HL-60 (cell line): ENCODE measurements at regions not wholly inside any gene's neighbourhood (a gene's known extent, or its start where the extent isn't known, plus 50 kb on each side); places are given as distances from the start of the nearest gene placed in this dataset.

Experiments
- DNase-seq, 2 experiments: peaks; one replicate each; pipeline ENCODE4 v3.0.0-alpha.2; 2010 to 2020; ENCODE audit warnings: low read depth in 1 of 2, low spot score in 1 of 2
- H3K27ac ChIP-seq: fragments of 250-450 bp; sonication (Bioruptor Pico); replicated peaks from 2 replicates; pipeline ENCODE4 v1.5.1; 2020; ENCODE audit warnings: mild to moderate bottlenecking, moderate library complexity
- H3K27me3 ChIP-seq: fragments of 250-450 bp; sonication (Bioruptor Pico); 2 replicates; pipeline ENCODE4 v1.5.1; 2021; ENCODE audit warnings: mild to moderate bottlenecking, moderate library complexity; ENCODE audit not compliant: insufficient read depth, poor library complexity, severe bottlenecking
- H3K4me3 ChIP-seq: replicated peaks from 2 replicates; pipeline ENCODE4 v1.5.1; 2011; ENCODE audit warnings: mild to moderate bottlenecking, control low read depth, low read length; ENCODE audit not compliant: insufficient read depth
- GABPA ChIP-seq: IDR thresholded peaks from 2 replicates; pipeline ENCODE4 v1.6.1; 2012; ENCODE audit warnings: low read depth
- POLR2AphosphoS5 ChIP-seq: IDR thresholded peaks from 2 replicates; pipeline ENCODE4 v1.6.1; 2012; ENCODE audit warnings: low read depth
- SPI1 ChIP-seq: IDR thresholded peaks from 2 replicates; pipeline ENCODE4 v1.6.1; 2012; ENCODE audit warnings: low read depth, mild to moderate bottlenecking, borderline replicate concordance
- TF ChIP-seq, protein P1 (sequence below): IDR thresholded peaks from one replicate; pipeline ENCODE4 v1.5.1; 2011; ENCODE audit warnings: low read length, control low read depth, inconsistent platforms; ENCODE audit not compliant: insufficient read depth
- TF ChIP-seq, protein P2 (sequence below): IDR thresholded peaks from 2 replicates; pipeline ENCODE4 v1.6.1; 2012; ENCODE audit warnings: low read depth; ENCODE audit not compliant: insufficient replicate concordance

- Histone ChIP-seq H3K27me3 (no peaks in the 10 kb centered on the region), H3K4me3 (no peak overlapping the region), H3K27ac (no peak overlapping the region)
- no peak for TF ChIP-seq GABPA
- DNase-seq: no peak
Observed at GRCh38 chr11:15495462-15495861, 380.7 kb downstream of the INSC start.

DNA sequence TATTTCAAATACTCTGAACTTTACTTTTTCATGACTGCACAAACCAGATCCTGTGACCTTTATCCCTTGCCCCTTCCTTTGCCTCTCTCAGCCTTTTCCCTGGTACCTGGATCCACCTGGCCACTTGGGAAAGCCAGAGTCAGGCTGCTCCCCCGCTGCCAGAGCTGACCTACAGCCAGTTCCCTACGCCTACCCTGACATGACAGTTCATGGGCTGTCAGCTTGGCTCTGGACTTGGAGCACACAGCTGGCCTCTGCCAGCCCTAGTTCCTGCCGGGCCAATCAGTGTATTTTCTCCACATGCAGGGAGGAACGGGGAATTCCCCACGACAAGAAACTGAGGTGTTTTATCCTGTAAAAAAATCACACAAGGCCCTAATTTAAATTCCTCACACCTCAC lies 382.6 kb downstream of the INSC start:
- H3K27me3 ChIP-seq: no peaks in the 10 kb centered on the region
- no peak overlapping the region for H3K4me3 ChIP-seq
- no peak for TF ChIP-seq GABPA
- TF ChIP-seq, protein P1, sequence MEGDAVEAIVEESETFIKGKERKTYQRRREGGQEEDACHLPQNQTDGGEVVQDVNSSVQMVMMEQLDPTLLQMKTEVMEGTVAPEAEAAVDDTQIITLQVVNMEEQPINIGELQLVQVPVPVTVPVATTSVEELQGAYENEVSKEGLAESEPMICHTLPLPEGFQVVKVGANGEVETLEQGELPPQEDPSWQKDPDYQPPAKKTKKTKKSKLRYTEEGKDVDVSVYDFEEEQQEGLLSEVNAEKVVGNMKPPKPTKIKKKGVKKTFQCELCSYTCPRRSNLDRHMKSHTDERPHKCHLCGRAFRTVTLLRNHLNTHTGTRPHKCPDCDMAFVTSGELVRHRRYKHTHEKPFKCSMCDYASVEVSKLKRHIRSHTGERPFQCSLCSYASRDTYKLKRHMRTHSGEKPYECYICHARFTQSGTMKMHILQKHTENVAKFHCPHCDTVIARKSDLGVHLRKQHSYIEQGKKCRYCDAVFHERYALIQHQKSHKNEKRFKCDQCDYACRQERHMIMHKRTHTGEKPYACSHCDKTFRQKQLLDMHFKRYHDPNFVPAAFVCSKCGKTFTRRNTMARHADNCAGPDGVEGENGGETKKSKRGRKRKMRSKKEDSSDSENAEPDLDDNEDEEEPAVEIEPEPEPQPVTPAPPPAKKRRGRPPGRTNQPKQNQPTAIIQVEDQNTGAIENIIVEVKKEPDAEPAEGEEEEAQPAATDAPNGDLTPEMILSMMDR: no peak
- no peak for TF ChIP-seq SPI1
- TF ChIP-seq, protein P2, sequence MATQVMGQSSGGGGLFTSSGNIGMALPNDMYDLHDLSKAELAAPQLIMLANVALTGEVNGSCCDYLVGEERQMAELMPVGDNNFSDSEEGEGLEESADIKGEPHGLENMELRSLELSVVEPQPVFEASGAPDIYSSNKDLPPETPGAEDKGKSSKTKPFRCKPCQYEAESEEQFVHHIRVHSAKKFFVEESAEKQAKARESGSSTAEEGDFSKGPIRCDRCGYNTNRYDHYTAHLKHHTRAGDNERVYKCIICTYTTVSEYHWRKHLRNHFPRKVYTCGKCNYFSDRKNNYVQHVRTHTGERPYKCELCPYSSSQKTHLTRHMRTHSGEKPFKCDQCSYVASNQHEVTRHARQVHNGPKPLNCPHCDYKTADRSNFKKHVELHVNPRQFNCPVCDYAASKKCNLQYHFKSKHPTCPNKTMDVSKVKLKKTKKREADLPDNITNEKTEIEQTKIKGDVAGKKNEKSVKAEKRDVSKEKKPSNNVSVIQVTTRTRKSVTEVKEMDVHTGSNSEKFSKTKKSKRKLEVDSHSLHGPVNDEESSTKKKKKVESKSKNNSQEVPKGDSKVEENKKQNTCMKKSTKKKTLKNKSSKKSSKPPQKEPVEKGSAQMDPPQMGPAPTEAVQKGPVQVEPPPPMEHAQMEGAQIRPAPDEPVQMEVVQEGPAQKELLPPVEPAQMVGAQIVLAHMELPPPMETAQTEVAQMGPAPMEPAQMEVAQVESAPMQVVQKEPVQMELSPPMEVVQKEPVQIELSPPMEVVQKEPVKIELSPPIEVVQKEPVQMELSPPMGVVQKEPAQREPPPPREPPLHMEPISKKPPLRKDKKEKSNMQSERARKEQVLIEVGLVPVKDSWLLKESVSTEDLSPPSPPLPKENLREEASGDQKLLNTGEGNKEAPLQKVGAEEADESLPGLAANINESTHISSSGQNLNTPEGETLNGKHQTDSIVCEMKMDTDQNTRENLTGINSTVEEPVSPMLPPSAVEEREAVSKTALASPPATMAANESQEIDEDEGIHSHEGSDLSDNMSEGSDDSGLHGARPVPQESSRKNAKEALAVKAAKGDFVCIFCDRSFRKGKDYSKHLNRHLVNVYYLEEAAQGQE: no peak
- no peak for TF ChIP-seq POLR2AphosphoS5
- no peak overlapping the region for H3K27ac ChIP-seq
- DNase-seq: no peak

GRCh38 chr11:15499674-15500073 lies 385.0 kb downstream of the INSC start:
- no peak for DNase-seq
- no peak overlapping the region for H3K27ac ChIP-seq
- TF ChIP-seq, protein P2: no peak
- no peak for TF ChIP-seq GABPA
- TF ChIP-seq, protein P1: no peak
- TF ChIP-seq POLR2AphosphoS5: no peak
- TF ChIP-seq SPI1: no peak
- no peak overlapping the region for H3K4me3 ChIP-seq
- H3K27me3 ChIP-seq: no peaks in the 10 kb centered on the region

DNA sequence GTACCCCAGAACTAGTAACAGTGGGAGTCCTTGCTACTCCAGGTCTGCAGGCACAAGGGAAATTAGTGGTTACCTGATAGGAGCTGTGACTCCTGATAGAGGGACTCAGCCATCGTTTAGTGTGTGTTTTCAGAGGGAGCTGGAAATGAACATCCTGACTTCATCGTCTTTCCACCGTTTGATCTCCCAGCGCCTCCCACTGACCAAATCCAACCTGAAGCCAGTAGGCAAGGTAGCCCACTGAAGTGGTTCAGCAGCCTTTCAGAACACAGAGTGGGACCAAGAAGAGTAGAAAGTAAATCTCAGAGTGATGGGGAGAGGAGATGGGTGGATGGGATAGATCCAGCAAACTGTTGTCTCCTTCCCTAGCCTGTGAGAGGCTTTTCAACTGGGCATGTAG lies 385.9 kb downstream of the INSC start:
- no peak overlapping the region for H3K27ac ChIP-seq
- H3K4me3 ChIP-seq: no peak overlapping the region
- no peak for TF ChIP-seq SPI1
- TF ChIP-seq, protein P2: no peak
- DNase-seq: no peak
- no peaks in the 10 kb centered on the region for H3K27me3 ChIP-seq
